Ishikawa (cell line): ENCODE measurements at regions not wholly inside any gene's neighbourhood (a gene's known extent, or its start where the extent isn't known, plus 50 kb on each side); places are given as distances from the start of the nearest gene placed in this dataset.

ENCODE experiments used
- CREB1 ChIP-seq: IDR thresholded peaks from 2 replicates; pipeline ENCODE4 v1.6.1; 2012; ENCODE audit warnings: low read depth
- EP300 ChIP-seq: IDR thresholded peaks from 2 replicates; pipeline ENCODE4 v1.6.1; 2012; ENCODE audit warnings: borderline replicate concordance
- RAD21 ChIP-seq: IDR thresholded peaks from 2 replicates; pipeline ENCODE4 v1.6.1; 2012; ENCODE audit warnings: low read depth
- TEAD4 ChIP-seq: IDR thresholded peaks from 2 replicates; pipeline ENCODE4 v1.6.1; 2012
- YY1 ChIP-seq: IDR thresholded peaks from 2 replicates; pipeline ENCODE4 v1.6.1; 2012; ENCODE audit warnings: low read depth
- ZBTB7A ChIP-seq: IDR thresholded peaks from 2 replicates; pipeline ENCODE4 v1.6.1; 2012; ENCODE audit warnings: low read depth
- TF ChIP-seq, protein P1 (sequence below): IDR thresholded peaks from 2 replicates; pipeline ENCODE4 v1.6.1; 2012; ENCODE audit warnings: low read depth, mild to moderate bottlenecking
- TF ChIP-seq, protein P2 (sequence below): IDR thresholded peaks from 2 replicates; pipeline ENCODE4 v1.6.1; 2012

DNA sequence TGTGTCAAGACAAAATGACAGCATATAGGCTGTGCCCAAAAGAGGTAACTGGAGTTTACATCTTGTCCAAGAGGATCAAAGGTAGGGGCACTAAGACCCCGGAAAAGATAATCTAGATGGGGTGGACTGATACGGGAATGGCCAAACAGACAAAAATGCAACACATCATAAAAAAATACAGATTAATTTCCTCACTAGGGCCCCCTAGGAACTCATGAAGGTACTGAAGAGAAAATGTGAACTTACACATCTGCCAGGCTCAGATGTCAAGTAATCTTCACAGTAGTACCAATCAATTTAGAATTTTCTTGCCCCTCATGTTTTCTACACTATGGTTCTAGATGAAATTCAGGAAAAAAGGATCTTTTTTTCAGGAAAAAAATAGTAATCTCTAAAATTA is 115.6 kb upstream of the REG3A start:
- TF ChIP-seq, protein P1, sequence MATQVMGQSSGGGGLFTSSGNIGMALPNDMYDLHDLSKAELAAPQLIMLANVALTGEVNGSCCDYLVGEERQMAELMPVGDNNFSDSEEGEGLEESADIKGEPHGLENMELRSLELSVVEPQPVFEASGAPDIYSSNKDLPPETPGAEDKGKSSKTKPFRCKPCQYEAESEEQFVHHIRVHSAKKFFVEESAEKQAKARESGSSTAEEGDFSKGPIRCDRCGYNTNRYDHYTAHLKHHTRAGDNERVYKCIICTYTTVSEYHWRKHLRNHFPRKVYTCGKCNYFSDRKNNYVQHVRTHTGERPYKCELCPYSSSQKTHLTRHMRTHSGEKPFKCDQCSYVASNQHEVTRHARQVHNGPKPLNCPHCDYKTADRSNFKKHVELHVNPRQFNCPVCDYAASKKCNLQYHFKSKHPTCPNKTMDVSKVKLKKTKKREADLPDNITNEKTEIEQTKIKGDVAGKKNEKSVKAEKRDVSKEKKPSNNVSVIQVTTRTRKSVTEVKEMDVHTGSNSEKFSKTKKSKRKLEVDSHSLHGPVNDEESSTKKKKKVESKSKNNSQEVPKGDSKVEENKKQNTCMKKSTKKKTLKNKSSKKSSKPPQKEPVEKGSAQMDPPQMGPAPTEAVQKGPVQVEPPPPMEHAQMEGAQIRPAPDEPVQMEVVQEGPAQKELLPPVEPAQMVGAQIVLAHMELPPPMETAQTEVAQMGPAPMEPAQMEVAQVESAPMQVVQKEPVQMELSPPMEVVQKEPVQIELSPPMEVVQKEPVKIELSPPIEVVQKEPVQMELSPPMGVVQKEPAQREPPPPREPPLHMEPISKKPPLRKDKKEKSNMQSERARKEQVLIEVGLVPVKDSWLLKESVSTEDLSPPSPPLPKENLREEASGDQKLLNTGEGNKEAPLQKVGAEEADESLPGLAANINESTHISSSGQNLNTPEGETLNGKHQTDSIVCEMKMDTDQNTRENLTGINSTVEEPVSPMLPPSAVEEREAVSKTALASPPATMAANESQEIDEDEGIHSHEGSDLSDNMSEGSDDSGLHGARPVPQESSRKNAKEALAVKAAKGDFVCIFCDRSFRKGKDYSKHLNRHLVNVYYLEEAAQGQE = no peak
- TF ChIP-seq RAD21 (no peak), TEAD4 (no peak), CREB1 (no peak), EP300 (no peak), YY1 (no peak), ZBTB7A (no peak)
- TF ChIP-seq, protein P2, sequence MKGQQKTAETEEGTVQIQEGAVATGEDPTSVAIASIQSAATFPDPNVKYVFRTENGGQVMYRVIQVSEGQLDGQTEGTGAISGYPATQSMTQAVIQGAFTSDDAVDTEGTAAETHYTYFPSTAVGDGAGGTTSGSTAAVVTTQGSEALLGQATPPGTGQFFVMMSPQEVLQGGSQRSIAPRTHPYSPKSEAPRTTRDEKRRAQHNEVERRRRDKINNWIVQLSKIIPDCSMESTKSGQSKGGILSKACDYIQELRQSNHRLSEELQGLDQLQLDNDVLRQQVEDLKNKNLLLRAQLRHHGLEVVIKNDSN = no peak
